Stimulated activated memory B cell treated with anti-CD40 and anti-IgM and Interleukin-4, amounts not matched to agents 10 μg/mL and 1 μg/mL and 100 μg/mL, for 72 hours (primary cell): ENCODE measurements at regions not wholly inside any gene's neighbourhood (a gene's known extent, or its start where the extent isn't known, plus 50 kb on each side); places are given as distances from the start of the nearest gene placed in this dataset.

Experiments used
- ATAC-seq: fragments of 150-1000 bp; cut with Tn5 transposase; 2 replicates; pipeline ENCODE4 v1.10.0; 2021
- H3K27ac Mint-ChIP-seq: one replicate; pipeline ENCODE4 v1.8.0; 2022; ENCODE audit warnings: mild to moderate bottlenecking, mixed read lengths
- H3K27me3 Mint-ChIP-seq: one replicate; pipeline ENCODE4 v1.8.0; 2022; ENCODE audit warnings: mixed read lengths
- H3K36me3 Mint-ChIP-seq: one replicate; pipeline ENCODE4 v1.8.0; 2022; ENCODE audit warnings: mixed read lengths
- H3K4me1 Mint-ChIP-seq: one replicate; pipeline ENCODE4 v1.8.0; 2022; ENCODE audit warnings: mixed read lengths
- H3K4me3 Mint-ChIP-seq: one replicate; pipeline ENCODE4 v1.8.0; 2022; ENCODE audit warnings: mild to moderate bottlenecking, moderate library complexity, mixed read lengths
- H3K9me3 Mint-ChIP-seq: one replicate; pipeline ENCODE4 v1.8.0; 2022; ENCODE audit warnings: mixed read lengths

DNA sequence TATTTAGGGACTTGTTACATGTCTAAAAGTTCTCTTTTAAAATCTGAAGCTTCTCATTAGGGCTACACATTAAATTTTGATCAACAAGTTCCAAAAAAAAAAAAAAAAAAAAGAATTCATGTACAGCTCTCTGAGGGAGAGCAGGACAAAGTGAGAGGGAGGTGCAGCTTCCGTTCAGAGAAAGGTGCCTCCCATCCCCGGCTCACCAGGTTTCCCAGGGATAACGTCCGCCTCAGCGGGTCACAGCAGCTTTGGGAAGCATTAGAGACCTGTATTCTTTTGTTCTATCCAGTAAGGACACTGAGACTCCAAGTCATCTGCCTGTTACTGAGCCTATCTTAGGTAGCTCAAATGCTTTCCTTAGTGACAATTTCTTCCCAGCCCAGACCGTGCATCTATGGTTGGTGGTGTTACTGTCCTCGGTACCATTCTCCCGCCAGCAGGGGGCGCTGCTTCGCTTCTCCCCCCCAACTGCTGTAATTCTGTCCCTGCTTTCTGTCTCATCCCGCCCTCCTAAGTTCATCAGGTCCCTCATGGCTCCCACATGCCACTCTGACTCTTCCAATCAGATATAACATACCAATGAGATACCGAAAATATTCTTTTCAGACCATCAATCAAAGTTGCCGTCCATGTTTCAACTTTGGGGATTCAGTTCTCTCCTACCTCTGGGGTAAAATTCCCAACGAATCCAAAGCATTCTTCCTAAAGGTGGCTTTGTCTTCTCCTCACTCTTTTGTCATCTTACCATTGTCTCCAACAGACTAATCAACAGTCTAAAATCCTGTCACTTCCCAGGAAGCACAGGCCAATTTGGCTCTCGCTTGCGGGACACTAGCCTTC, 466.5 kb downstream of the METTL4 start:
- no peak overlapping the region for H3K4me3 Mint-ChIP-seq
- H3K9me3 Mint-ChIP-seq, result peaks cover 4% of the 10 kb centered on the region
- H3K4me1 Mint-ChIP-seq, result peaks cover 9% of the 10 kb centered on the region
- no peaks in the 10 kb centered on the region for H3K27me3 Mint-ChIP-seq
- no peak overlapping the region for H3K27ac Mint-ChIP-seq
- no peak for ATAC-seq
- H3K36me3 Mint-ChIP-seq, result no peaks in the 10 kb centered on the region

DNA sequence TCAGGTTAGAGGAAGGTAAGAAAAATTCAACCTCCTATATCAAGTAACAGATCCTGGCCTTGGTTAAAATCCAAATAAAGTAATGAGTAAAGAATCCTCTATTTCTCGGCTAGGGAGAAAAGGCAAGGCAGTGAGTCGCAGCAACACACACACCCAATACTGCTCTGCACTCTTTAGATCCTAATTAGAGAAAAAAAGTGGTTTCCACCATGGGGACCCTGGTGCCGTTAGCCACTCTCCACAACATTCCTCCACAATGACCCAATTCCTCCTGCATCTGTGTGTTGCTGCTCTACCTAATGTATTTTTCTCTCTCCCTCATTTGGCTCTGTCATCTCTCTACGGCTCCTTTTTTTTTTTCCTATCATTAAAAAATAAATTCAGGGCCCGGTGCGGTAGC, 462.7 kb downstream of the METTL4 start:
- H3K36me3 Mint-ChIP-seq, result no peaks in the 10 kb centered on the region
- no peak overlapping the region for H3K27ac Mint-ChIP-seq
- no peak for ATAC-seq
- no peaks in the 10 kb centered on the region for H3K4me1 Mint-ChIP-seq
- H3K27me3 Mint-ChIP-seq, result peaks cover 12% of the 10 kb centered on the region
- H3K4me3 Mint-ChIP-seq, result no peak overlapping the region
- H3K9me3 Mint-ChIP-seq, result no peaks in the 10 kb centered on the region

- ATAC-seq, result no peak
- peaks cover 24% of the 10 kb centered on the region for H3K27me3 Mint-ChIP-seq
- H3K36me3 Mint-ChIP-seq, result no peaks in the 10 kb centered on the region
- H3K9me3 Mint-ChIP-seq, result no peaks in the 10 kb centered on the region
- H3K4me1 Mint-ChIP-seq, result no peaks in the 10 kb centered on the region
- no peak overlapping the region for H3K27ac Mint-ChIP-seq
- no peak overlapping the region for H3K4me3 Mint-ChIP-seq
These were observed 459.8 kb downstream of the METTL4 start for GRCh38 chr18:2111456-2111855.

- Mint-ChIP-seq H3K27me3 (peaks cover 24% of the 10 kb centered on the region), H3K36me3 (no peaks in the 10 kb centered on the region), H3K4me1 (no peaks in the 10 kb centered on the region), H3K9me3 (no peaks in the 10 kb centered on the region), H3K27ac (no peak overlapping the region), H3K4me3 (no peak overlapping the region)
- ATAC-seq, result no peak
These were observed 458.8 kb downstream of the METTL4 start for GRCh38 chr18:2112435-2113045.

DNA sequence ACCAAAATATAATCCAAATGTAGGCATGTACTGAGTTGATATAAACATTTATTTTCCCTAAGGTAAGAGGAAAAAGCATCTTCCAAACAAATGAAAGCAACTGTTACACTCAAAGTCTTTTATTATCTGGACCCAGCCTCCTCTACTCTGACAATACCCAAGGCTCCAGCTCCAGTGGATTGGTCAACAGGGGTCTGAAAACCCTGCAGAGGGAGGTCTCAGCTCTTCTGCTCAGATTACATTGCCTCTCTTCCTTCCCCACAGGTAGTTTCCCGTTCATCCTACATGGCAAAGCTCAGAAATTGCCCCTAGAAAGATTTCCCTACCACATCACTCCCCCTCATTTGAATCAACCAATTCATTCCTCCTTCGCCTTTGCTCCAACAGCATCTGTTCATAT, 457.0 kb downstream of the METTL4 start:
- no peak overlapping the region for H3K4me3 Mint-ChIP-seq
- no peak overlapping the region for H3K27ac Mint-ChIP-seq
- H3K4me1 Mint-ChIP-seq, result no peaks in the 10 kb centered on the region
- ATAC-seq, result no peak
- H3K9me3 Mint-ChIP-seq, result no peaks in the 10 kb centered on the region
- no peaks in the 10 kb centered on the region for H3K36me3 Mint-ChIP-seq
- peaks cover 24% of the 10 kb centered on the region for H3K27me3 Mint-ChIP-seq

GRCh38 chr18:2114765-2115164, 456.5 kb downstream of the METTL4 start:
- Mint-ChIP-seq H3K27ac (no peak overlapping the region), H3K27me3 (peaks cover 24% of the 10 kb centered on the region), H3K4me1 (no peaks in the 10 kb centered on the region), H3K4me3 (no peak overlapping the region), H3K36me3 (no peaks in the 10 kb centered on the region), H3K9me3 (no peaks in the 10 kb centered on the region)
- ATAC-seq, result no peak

GRCh38 chr18:2121224-2121623, 450.1 kb downstream of the METTL4 start:
- H3K27ac Mint-ChIP-seq, result no peak overlapping the region
- H3K4me1 Mint-ChIP-seq, result no peaks in the 10 kb centered on the region
- H3K9me3 Mint-ChIP-seq, result no peaks in the 10 kb centered on the region
- no peaks in the 10 kb centered on the region for H3K36me3 Mint-ChIP-seq
- no peak for ATAC-seq
- H3K27me3 Mint-ChIP-seq, result no peaks in the 10 kb centered on the region
- no peak overlapping the region for H3K4me3 Mint-ChIP-seq

- Mint-ChIP-seq H3K4me1 (no peaks in the 10 kb centered on the region), H3K9me3 (peaks cover 3% of the 10 kb centered on the region), H3K4me3 (no peak overlapping the region), H3K36me3 (no peaks in the 10 kb centered on the region), H3K27me3 (no peaks in the 10 kb centered on the region), H3K27ac (no peak overlapping the region)
- no peak for ATAC-seq
These were observed 448.2 kb downstream of the METTL4 start for GRCh38 chr18:2123077-2123476.

DNA sequence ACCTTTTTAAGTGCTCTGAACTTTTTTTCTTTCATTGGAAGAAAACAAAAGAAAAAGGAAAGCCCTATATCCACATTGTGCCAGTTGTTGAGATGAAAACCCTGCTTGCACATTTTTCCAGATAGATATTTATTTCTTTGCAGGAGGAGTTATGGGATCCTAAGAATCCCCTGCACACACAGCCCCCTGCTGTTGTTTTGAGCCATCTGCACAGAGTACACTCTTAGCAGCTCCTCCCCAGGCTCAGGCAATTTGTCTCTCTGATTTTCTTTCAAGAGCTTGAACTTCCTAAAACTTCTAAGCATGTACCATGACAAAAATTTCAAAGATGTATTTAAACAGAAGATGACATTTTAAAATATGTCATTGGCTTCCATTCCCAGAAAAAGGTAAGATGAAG, 436.9 kb downstream of the METTL4 start:
- Mint-ChIP-seq H3K27ac (no peak overlapping the region), H3K4me3 (no peak overlapping the region), H3K9me3 (no peaks in the 10 kb centered on the region), H3K27me3 (peaks cover 6% of the 10 kb centered on the region), H3K4me1 (no peaks in the 10 kb centered on the region), H3K36me3 (no peaks in the 10 kb centered on the region)
- ATAC-seq, result no peak

DNA sequence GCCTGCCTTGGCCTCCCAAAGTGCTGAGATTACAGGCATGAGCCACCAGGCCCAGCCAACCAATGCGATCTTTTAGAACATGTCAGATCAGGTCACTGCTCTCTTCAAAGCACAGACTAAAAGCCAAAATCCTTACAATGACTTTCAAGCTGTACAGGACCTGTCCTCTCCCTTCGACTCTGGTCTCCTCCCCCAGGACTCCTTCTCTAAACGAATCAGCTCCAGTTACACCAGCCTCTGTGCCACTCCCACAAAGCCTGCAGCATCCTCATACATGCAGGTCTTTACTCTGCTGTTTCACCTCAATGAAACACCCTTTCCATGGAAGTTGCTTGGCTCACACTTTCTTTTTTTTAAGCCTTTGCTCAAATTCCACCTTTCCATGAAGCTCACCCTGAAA, 436.0 kb downstream of the METTL4 start:
- H3K36me3 Mint-ChIP-seq, result no peaks in the 10 kb centered on the region
- H3K27ac Mint-ChIP-seq, result no peak overlapping the region
- no peaks in the 10 kb centered on the region for H3K27me3 Mint-ChIP-seq
- no peak for ATAC-seq
- no peak overlapping the region for H3K4me3 Mint-ChIP-seq
- H3K9me3 Mint-ChIP-seq, result no peaks in the 10 kb centered on the region
- no peaks in the 10 kb centered on the region for H3K4me1 Mint-ChIP-seq

- no peaks in the 10 kb centered on the region for H3K36me3 Mint-ChIP-seq
These were observed 432.8 kb downstream of the METTL4 start for GRCh38 chr18:2138552-2138951.

GRCh38 chr18:2139691-2140090, 431.6 kb downstream of the METTL4 start:
- Mint-ChIP-seq H3K4me3 (no peak overlapping the region), H3K9me3 (no peaks in the 10 kb centered on the region), H3K27me3 (no peaks in the 10 kb centered on the region), H3K4me1 (no peaks in the 10 kb centered on the region), H3K36me3 (no peaks in the 10 kb centered on the region), H3K27ac (no peak overlapping the region)
- no peak for ATAC-seq

More at GRCh38 chr18:2138552-2138951, 432.8 kb downstream of the METTL4 start:
- H3K4me1 Mint-ChIP-seq, result no peaks in the 10 kb centered on the region
- H3K9me3 Mint-ChIP-seq, result no peaks in the 10 kb centered on the region
- H3K4me3 Mint-ChIP-seq, result no peak overlapping the region
- H3K27ac Mint-ChIP-seq, result no peak overlapping the region
- no peak for ATAC-seq
- no peaks in the 10 kb centered on the region for H3K27me3 Mint-ChIP-seq

GRCh38 chr18:2143636-2144035, 427.7 kb downstream of the METTL4 start:
- Mint-ChIP-seq H3K9me3 (no peaks in the 10 kb centered on the region), H3K4me1 (no peaks in the 10 kb centered on the region), H3K27me3 (peaks cover 8% of the 10 kb centered on the region), H3K27ac (no peak overlapping the region), H3K4me3 (no peak overlapping the region), H3K36me3 (no peaks in the 10 kb centered on the region)
- no peak for ATAC-seq

GRCh38 chr18:2144811-2145210, 426.5 kb downstream of the METTL4 start:
- no peaks in the 10 kb centered on the region for H3K4me1 Mint-ChIP-seq
- H3K27me3 Mint-ChIP-seq, result peaks cover 8% of the 10 kb centered on the region
- no peak for ATAC-seq
- H3K9me3 Mint-ChIP-seq, result no peaks in the 10 kb centered on the region
- H3K36me3 Mint-ChIP-seq, result no peaks in the 10 kb centered on the region
- no peak overlapping the region for H3K4me3 Mint-ChIP-seq
- no peak overlapping the region for H3K27ac Mint-ChIP-seq

DNA sequence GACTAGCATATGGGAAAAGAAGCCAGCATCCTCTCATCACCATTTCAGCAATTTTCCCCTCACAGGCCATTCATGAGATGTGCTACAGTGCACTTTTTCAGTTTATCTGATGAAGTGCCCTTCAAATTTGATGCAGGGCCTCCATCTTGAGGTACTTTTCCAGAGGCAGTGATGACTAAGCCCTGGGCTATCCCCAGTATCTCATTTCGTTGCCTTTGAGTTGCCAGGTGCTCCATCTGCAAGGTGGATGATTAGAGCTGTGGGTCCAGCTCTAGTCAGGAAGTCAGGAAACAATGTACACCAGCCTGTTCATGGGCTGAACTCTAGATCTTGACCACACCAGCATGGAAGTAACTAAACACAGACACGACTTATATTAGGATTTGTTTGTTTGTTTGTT, 425.2 kb downstream of the METTL4 start:
- H3K9me3 Mint-ChIP-seq, result no peaks in the 10 kb centered on the region
- no peak overlapping the region for H3K27ac Mint-ChIP-seq
- H3K36me3 Mint-ChIP-seq, result no peaks in the 10 kb centered on the region
- no peaks in the 10 kb centered on the region for H3K4me1 Mint-ChIP-seq
- peaks cover 8% of the 10 kb centered on the region for H3K27me3 Mint-ChIP-seq
- H3K4me3 Mint-ChIP-seq, result no peak overlapping the region
- no peak for ATAC-seq

GRCh38 chr18:2146754-2147153, 424.6 kb downstream of the METTL4 start:
- no peak overlapping the region for H3K4me3 Mint-ChIP-seq
- ATAC-seq, result no peak
- H3K9me3 Mint-ChIP-seq, result no peaks in the 10 kb centered on the region
- no peaks in the 10 kb centered on the region for H3K36me3 Mint-ChIP-seq
- H3K4me1 Mint-ChIP-seq, result no peaks in the 10 kb centered on the region
- no peak overlapping the region for H3K27ac Mint-ChIP-seq
- H3K27me3 Mint-ChIP-seq, result peaks cover 8% of the 10 kb centered on the region
